Glomerular visceral epithelial cell (primary cell): ENCODE measurements at regions not wholly inside any gene's neighbourhood (a gene's known extent, or its start where the extent isn't known, plus 50 kb on each side); places are given as distances from the start of the nearest gene placed in this dataset.
"Not testable (repeated sequence)": the region's sequence is repeated elsewhere in the genome, so short reads cannot be mapped to it uniquely, and the experiment has no call there.

Experiments
- DNase-seq: peaks from one replicate; pipeline ENCODE4 v3.0.0-alpha.2; 2016; ENCODE audit errors: extremely low spot score

DNA sequence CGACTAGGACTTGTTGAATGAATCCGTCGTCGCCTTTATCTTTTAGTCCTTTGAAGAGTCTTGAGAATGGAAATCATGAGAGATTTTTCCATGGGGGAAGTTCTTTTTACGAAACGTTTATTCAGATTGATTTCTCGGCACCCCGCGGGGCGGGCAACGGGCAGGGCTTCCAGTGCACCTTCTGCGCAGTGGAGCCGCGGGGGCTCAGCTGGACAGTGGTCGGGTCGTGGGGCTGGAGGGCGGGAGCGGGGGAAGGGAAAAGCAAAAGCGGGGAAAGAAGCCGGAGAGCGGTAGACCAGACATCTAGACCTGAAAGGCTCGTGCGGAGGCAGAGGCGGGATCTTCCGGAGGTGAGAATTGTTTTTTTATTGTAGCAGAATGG, 103.0 kb downstream of the NBPF11 start:
- not testable (repeated sequence) for DNase-seq

DNA sequence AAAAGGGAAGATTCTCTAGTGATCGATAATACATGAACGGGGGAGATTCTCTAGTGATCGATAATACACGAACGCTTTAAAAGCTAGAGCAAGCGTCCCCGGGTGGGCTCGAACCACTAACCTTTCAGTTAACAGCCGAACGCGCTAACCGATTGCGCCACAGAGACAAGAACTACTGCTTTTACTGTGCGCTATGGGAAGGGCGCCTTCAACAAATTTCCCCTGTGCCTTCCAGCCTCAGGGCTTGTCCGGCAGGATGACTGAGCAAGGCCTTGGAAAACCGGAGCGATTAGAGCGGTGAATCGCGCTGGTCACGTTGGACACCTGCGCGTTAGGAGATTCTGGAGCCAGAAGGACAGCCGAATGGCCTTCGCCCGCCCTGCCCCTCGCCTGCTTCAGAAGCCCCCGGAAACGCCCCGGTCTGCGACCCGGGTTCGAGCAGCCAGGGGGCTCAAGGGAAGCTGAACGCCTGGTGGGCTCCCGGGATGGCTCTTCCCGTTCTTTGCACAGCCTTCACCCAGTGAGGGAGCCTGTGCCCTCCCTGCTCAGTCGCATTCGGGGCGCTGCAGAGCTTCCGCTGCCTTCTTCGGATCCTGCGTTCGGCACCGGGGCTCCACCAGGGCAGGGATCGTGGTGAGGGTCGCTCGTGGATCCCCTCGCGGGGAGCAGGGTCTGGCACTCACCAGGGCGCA, 103.5 kb downstream of the NBPF11 start:
- peak; percentile 4 for DNase-seq

DNA sequence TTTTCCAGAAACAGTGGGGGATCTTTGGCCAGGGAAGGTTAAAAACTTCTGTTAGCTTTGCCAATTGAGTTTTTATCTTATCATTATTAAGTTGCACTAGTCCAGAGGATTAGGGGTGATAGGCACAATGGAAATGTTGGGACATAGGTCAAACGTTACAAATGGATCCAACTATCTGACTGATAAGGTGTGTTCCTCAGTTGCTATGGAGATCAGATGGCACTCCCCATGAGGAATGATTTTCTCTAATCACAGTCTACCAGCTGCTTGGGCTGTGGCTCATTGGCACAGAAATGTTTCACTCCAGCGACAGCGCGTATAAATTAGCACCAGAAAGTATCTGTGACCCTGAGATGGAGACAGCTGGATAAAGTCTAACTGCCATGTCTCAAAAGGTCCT, 106.2 kb downstream of the NBPF11 start:
- not testable (repeated sequence) for DNase-seq

DNA sequence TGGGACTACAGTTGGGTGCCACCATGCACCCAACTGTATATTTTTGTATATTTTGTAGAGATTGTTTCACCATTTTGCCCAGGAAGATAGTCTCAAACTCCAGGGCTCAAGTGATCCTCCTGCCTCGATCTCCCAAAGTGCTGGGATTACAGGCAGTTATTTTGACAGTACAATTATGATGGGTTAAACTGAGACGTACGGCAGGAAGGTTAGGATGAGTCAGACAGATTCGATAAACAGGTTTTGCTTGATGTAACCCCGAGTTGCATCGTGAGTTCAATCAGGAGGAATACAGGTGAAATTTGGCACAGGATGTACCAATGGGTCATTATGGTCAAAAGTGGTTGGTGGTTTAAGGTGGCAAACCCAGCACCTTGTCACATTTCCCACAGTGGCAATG, 107.6 kb downstream of the NBPF11 start:
- not testable (repeated sequence) for DNase-seq
